GM23338 (cell line): ENCODE measurements at regions not wholly inside any gene's neighbourhood (a gene's known extent, or its start where the extent isn't known, plus 50 kb on each side); places are given as distances from the start of the nearest gene placed in this dataset.

ENCODE experiments used
- ATAC-seq: fragments of 200-7000 bp; cut with Tn5 transposase; 3 replicates; pipeline ENCODE4 v1.9.1; 2020
- DNase-seq: peaks from one replicate; pipeline ENCODE4 v3.0.0-alpha.2; 2015; ENCODE audit warnings: low spot score
- H2AFZ ChIP-seq: fragments of 200-600 bp; sonication (generic); 2 replicates; pipeline ENCODE4 v1.8.0; 2016; ENCODE audit warnings: antibody characterized with exemption, mild to moderate bottlenecking, moderate library complexity
- H3F3A ChIP-seq: fragments of 200-600 bp; sonication (generic); replicated peaks from 2 replicates; pipeline ENCODE4 v1.8.0; 2017; ENCODE audit warnings: antibody characterized with exemption, mixed run types, low read depth
- H3K27ac ChIP-seq: fragments of 200-600 bp; sonication (generic); 2 replicates; pipeline ENCODE4 v1.6.1; 2016; ENCODE audit warnings: low read depth
- H3K27me3 ChIP-seq: fragments of 200-600 bp; sonication (generic); 2 replicates; pipeline ENCODE4 v1.8.0; 2016; ENCODE audit warnings: mild to moderate bottlenecking, mixed run types, moderate library complexity; ENCODE audit not compliant: insufficient read depth
- H3K36me3 ChIP-seq: fragments of 200-600 bp; sonication (generic); 2 replicates; pipeline ENCODE4 v1.8.0; 2016; ENCODE audit warnings: mild to moderate bottlenecking; ENCODE audit not compliant: insufficient read depth
- H3K4me1 ChIP-seq: fragments of 200-600 bp; sonication (generic); 2 replicates; pipeline ENCODE4 v1.8.0; 2016; ENCODE audit warnings: mild to moderate bottlenecking, moderate library complexity; ENCODE audit not compliant: insufficient read depth
- H3K4me2 ChIP-seq: fragments of 200-600 bp; sonication (generic); 2 replicates; pipeline ENCODE4 v1.7.1; 2017; ENCODE audit warnings: mixed run types
- H3K4me3 ChIP-seq: fragments of 200-600 bp; sonication (generic); 2 replicates; pipeline ENCODE4 v1.6.1; 2016; ENCODE audit warnings: mixed run types
- H3K79me2 ChIP-seq: fragments of 200-600 bp; sonication (generic); replicated peaks from 2 replicates; pipeline ENCODE4 v1.8.0; 2017; ENCODE audit warnings: mild to moderate bottlenecking; ENCODE audit not compliant: insufficient read depth
- H3K9me2 ChIP-seq: fragments of 200-600 bp; sonication (generic); 2 replicates; pipeline ENCODE4 v1.8.0; 2017; ENCODE audit not compliant: insufficient read depth
- H4K20me1 ChIP-seq: fragments of 200-600 bp; sonication (generic); replicated peaks from 2 replicates; pipeline ENCODE4 v1.8.0; 2017; ENCODE audit warnings: mild to moderate bottlenecking; ENCODE audit not compliant: insufficient read depth
- H3K27ac Mint-ChIP-seq: 2 replicates; pipeline ENCODE4 v1.8.0; 2020; ENCODE audit warnings: inconsistent platforms, mild to moderate bottlenecking, moderate library complexity, mixed read lengths
- H3K27me3 Mint-ChIP-seq: 3 replicates; pipeline ENCODE4 v1.8.0; 2022; ENCODE audit warnings: low read depth, mild to moderate bottlenecking, moderate library complexity, mixed read lengths, inconsistent platforms; ENCODE audit not compliant: insufficient read depth, poor library complexity
- H3K36me3 Mint-ChIP-seq: 3 replicates; pipeline ENCODE4 v1.8.0; 2021; ENCODE audit warnings: low read depth, mild to moderate bottlenecking, inconsistent platforms, moderate library complexity, mixed read lengths
- H3K4me1 Mint-ChIP-seq: 3 replicates; pipeline ENCODE4 v1.8.0; 2020; ENCODE audit warnings: mild to moderate bottlenecking, inconsistent platforms, mixed read lengths
- H3K4me3 Mint-ChIP-seq: 3 replicates; pipeline ENCODE4 v1.8.0; 2021; ENCODE audit warnings: moderate library complexity, mild to moderate bottlenecking, inconsistent platforms, mixed read lengths
- H3K9me3 Mint-ChIP-seq: 3 replicates; pipeline ENCODE4 v1.8.0; 2020; ENCODE audit warnings: moderate library complexity, mild to moderate bottlenecking, inconsistent platforms, mixed read lengths
- CREB1 ChIP-seq: fragments of 250-450 bp; sonication (Bioruptor Pico); IDR thresholded peaks from 2 replicates; pipeline ENCODE4 v1.5.0; 2020; ENCODE audit warnings: low read depth, mild to moderate bottlenecking, moderate library complexity
- EZH2 ChIP-seq: fragments of 200-600 bp; sonication (generic); IDR thresholded peaks from one replicate; pipeline ENCODE4 v1.8.0; 2017; ENCODE audit warnings: antibody characterized with exemption, mild to moderate bottlenecking, low read depth; ENCODE audit not compliant: unreplicated experiment
- EZH2phosphoT487 ChIP-seq: fragments of 200-600 bp; sonication (generic); IDR thresholded peaks from one replicate; pipeline ENCODE4 v1.8.1; 2018; ENCODE audit warnings: antibody characterized with exemption; ENCODE audit not compliant: unreplicated experiment
- JUNB ChIP-seq: IDR thresholded peaks from one replicate; pipeline ENCODE4 v1.6.1; 2016; ENCODE audit warnings: antibody characterized with exemption; ENCODE audit not compliant: unreplicated experiment
- NANOG ChIP-seq: IDR thresholded peaks from 2 replicates; pipeline ENCODE4 v1.6.1; 2016; ENCODE audit warnings: antibody characterized with exemption, borderline replicate concordance
- POLR2AphosphoS5 ChIP-seq: IDR thresholded peaks from 2 replicates; pipeline ENCODE4 v1.6.1; 2016; ENCODE audit warnings: antibody characterized with exemption, low read depth
- STAT1 ChIP-seq: IDR thresholded peaks from one replicate; pipeline ENCODE4 v1.6.1; 2016; ENCODE audit warnings: antibody characterized with exemption; ENCODE audit not compliant: unreplicated experiment
- ZNF114 ChIP-seq: fragments of 250-450 bp; sonication (Bioruptor Pico); IDR thresholded peaks from 2 replicates; pipeline ENCODE4 v1.5.0; 2020; ENCODE audit warnings: mild to moderate bottlenecking, moderate library complexity
- ZNF331 ChIP-seq: fragments of 250-450 bp; sonication (Bioruptor Pico); IDR thresholded peaks from 2 replicates; pipeline ENCODE4 v1.5.0; 2020; ENCODE audit warnings: low read depth, mild to moderate bottlenecking, moderate library complexity
- TF ChIP-seq, protein P1 (sequence below): IDR thresholded peaks from 2 replicates; pipeline ENCODE4 v1.6.1; 2016; ENCODE audit warnings: antibody characterized with exemption
- TF ChIP-seq, protein P2 (sequence below): fragments of 250-450 bp; sonication (Bioruptor Pico); IDR thresholded peaks from 2 replicates; pipeline ENCODE4 v1.5.0; 2020; ENCODE audit warnings: mild to moderate bottlenecking, moderate library complexity
- TF ChIP-seq, protein P3 (sequence below): IDR thresholded peaks from one replicate; pipeline ENCODE4 v1.6.1; 2018; ENCODE audit warnings: antibody characterized with exemption; ENCODE audit not compliant: unreplicated experiment
- TF ChIP-seq, protein P4 (sequence below), 2 experiments: fragments of 200-600 bp in 1 of 2; sonication (generic) in 1 of 2; conservative IDR thresholded peaks; 2 replicates each; pipeline versions ENCODE4 v1.5.1 to v1.6.1; 2016 to 2017; ENCODE audit warnings: antibody characterized with exemption in 2 of 2, low read depth in 2 of 2, mild to moderate bottlenecking in 2 of 2, moderate library complexity in 1 of 2

DNA sequence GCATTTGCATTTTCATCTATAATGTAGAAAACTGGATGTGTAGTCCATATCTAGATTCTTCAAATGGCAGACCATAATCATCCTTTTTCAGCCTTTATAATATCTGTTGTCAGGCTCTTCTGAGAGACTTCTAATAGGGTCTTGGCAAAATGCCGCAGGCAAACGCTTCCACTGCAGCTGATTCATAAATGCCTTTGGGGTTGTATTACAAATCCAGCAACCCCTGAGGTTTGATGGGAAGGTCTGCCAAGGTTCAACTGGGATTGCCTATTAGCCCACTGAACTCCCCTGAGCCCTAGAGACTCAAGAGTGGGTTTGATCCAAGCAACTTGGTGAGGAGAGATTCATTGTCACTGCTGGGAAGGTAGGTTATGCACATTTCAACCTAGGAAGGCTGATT lies 365.2 kb upstream of the POU3F2 start:
- no peak overlapping the region for H3K4me2 ChIP-seq
- Mint-ChIP-seq H3K27ac (no peak overlapping the region), H3K4me1 (no peaks in the 10 kb centered on the region), H3K36me3 (no peaks in the 10 kb centered on the region), H3K27me3 (no peaks in the 10 kb centered on the region), H3K9me3 (no peaks in the 10 kb centered on the region), H3K4me3 (no peak overlapping the region)
- no peak for TF ChIP-seq EZH2
- no peak for TF ChIP-seq STAT1
- TF ChIP-seq NANOG: no peak
- no peak for TF ChIP-seq ZNF114 (CRISPR knock-in tag)
- TF ChIP-seq, protein P1, sequence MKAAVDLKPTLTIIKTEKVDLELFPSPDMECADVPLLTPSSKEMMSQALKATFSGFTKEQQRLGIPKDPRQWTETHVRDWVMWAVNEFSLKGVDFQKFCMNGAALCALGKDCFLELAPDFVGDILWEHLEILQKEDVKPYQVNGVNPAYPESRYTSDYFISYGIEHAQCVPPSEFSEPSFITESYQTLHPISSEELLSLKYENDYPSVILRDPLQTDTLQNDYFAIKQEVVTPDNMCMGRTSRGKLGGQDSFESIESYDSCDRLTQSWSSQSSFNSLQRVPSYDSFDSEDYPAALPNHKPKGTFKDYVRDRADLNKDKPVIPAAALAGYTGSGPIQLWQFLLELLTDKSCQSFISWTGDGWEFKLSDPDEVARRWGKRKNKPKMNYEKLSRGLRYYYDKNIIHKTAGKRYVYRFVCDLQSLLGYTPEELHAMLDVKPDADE: no peak
- no peak for TF ChIP-seq EZH2phosphoT487
- TF ChIP-seq, protein P2, sequence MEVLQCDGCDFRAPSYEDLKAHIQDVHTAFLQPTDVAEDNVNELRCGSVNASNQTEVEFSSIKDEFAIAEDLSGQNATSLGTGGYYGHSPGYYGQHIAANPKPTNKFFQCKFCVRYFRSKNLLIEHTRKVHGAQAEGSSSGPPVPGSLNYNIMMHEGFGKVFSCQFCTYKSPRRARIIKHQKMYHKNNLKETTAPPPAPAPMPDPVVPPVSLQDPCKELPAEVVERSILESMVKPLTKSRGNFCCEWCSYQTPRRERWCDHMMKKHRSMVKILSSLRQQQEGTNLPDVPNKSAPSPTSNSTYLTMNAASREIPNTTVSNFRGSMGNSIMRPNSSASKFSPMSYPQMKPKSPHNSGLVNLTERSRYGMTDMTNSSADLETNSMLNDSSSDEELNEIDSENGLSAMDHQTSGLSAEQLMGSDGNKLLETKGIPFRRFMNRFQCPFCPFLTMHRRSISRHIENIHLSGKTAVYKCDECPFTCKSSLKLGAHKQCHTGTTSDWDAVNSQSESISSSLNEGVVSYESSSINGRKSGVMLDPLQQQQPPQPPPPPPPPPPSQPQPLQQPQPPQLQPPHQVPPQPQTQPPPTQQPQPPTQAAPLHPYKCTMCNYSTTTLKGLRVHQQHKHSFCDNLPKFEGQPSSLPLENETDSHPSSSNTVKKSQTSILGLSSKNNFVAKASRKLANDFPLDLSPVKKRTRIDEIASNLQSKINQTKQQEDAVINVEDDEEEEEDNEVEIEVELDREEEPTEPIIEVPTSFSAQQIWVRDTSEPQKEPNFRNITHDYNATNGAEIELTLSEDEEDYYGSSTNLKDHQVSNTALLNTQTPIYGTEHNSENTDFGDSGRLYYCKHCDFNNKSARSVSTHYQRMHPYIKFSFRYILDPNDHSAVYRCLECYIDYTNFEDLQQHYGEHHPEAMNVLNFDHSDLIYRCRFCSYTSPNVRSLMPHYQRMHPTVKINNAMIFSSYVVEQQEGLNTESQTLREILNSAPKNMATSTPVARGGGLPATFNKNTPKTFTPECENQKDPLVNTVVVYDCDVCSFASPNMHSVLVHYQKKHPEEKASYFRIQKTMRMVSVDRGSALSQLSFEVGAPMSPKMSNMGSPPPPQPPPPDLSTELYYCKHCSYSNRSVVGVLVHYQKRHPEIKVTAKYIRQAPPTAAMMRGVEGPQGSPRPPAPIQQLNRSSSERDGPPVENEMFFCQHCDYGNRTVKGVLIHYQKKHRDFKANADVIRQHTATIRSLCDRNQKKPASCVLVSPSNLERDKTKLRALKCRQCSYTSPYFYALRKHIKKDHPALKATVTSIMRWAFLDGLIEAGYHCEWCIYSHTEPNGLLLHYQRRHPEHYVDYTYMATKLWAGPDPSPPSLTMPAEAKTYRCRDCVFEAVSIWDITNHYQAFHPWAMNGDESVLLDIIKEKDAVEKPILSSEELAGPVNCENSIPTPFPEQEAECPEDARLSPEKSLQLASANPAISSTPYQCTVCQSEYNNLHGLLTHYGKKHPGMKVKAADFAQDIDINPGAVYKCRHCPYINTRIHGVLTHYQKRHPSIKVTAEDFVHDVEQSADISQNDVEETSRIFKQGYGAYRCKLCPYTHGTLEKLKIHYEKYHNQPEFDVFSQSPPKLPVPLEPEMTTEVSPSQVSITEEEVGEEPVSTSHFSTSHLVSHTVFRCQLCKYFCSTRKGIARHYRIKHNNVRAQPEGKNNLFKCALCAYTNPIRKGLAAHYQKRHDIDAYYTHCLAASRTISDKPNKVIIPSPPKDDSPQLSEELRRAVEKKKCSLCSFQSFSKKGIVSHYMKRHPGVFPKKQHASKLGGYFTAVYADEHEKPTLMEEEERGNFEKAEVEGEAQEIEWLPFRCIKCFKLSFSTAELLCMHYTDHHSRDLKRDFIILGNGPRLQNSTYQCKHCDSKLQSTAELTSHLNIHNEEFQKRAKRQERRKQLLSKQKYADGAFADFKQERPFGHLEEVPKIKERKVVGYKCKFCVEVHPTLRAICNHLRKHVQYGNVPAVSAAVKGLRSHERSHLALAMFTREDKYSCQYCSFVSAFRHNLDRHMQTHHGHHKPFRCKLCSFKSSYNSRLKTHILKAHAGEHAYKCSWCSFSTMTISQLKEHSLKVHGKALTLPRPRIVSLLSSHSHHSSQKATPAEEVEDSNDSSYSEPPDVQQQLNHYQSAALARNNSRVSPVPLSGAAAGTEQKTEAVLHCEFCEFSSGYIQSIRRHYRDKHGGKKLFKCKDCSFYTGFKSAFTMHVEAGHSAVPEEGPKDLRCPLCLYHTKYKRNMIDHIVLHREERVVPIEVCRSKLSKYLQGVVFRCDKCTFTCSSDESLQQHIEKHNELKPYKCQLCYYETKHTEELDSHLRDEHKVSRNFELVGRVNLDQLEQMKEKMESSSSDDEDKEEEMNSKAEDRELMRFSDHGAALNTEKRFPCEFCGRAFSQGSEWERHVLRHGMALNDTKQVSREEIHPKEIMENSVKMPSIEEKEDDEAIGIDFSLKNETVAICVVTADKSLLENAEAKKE (CRISPR knock-in tag): no peak
- no peak for TF ChIP-seq POLR2AphosphoS5
- TF ChIP-seq, protein P3, sequence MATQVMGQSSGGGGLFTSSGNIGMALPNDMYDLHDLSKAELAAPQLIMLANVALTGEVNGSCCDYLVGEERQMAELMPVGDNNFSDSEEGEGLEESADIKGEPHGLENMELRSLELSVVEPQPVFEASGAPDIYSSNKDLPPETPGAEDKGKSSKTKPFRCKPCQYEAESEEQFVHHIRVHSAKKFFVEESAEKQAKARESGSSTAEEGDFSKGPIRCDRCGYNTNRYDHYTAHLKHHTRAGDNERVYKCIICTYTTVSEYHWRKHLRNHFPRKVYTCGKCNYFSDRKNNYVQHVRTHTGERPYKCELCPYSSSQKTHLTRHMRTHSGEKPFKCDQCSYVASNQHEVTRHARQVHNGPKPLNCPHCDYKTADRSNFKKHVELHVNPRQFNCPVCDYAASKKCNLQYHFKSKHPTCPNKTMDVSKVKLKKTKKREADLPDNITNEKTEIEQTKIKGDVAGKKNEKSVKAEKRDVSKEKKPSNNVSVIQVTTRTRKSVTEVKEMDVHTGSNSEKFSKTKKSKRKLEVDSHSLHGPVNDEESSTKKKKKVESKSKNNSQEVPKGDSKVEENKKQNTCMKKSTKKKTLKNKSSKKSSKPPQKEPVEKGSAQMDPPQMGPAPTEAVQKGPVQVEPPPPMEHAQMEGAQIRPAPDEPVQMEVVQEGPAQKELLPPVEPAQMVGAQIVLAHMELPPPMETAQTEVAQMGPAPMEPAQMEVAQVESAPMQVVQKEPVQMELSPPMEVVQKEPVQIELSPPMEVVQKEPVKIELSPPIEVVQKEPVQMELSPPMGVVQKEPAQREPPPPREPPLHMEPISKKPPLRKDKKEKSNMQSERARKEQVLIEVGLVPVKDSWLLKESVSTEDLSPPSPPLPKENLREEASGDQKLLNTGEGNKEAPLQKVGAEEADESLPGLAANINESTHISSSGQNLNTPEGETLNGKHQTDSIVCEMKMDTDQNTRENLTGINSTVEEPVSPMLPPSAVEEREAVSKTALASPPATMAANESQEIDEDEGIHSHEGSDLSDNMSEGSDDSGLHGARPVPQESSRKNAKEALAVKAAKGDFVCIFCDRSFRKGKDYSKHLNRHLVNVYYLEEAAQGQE: no peak
- TF ChIP-seq, protein P4, sequence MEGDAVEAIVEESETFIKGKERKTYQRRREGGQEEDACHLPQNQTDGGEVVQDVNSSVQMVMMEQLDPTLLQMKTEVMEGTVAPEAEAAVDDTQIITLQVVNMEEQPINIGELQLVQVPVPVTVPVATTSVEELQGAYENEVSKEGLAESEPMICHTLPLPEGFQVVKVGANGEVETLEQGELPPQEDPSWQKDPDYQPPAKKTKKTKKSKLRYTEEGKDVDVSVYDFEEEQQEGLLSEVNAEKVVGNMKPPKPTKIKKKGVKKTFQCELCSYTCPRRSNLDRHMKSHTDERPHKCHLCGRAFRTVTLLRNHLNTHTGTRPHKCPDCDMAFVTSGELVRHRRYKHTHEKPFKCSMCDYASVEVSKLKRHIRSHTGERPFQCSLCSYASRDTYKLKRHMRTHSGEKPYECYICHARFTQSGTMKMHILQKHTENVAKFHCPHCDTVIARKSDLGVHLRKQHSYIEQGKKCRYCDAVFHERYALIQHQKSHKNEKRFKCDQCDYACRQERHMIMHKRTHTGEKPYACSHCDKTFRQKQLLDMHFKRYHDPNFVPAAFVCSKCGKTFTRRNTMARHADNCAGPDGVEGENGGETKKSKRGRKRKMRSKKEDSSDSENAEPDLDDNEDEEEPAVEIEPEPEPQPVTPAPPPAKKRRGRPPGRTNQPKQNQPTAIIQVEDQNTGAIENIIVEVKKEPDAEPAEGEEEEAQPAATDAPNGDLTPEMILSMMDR (conservative IDR thresholded peaks at IDR 0.05; ENCODE audit: low read depth in 2 of 2): no peak
- no peak for TF ChIP-seq ZNF331 (CRISPR knock-in tag)
- no peak for TF ChIP-seq CREB1 (CRISPR knock-in tag)
- no peak for TF ChIP-seq JUNB
- no peaks in the 10 kb centered on the region for H3K36me3 ChIP-seq
- no peaks in the 10 kb centered on the region; the same call in 1 of the 2 replicates for H3K9me2 ChIP-seq
- ATAC-seq (no peak), DNase-seq (no peak)
- H4K20me1 ChIP-seq: no peaks in the 10 kb centered on the region
- H3K4me1 ChIP-seq: no peaks in the 10 kb centered on the region
- no peak overlapping the region for H3K27ac ChIP-seq
- no peaks in the 10 kb centered on the region for H3K79me2 ChIP-seq
- no peaks in the 10 kb centered on the region for H3K27me3 ChIP-seq
- H3K4me3 ChIP-seq: no peak overlapping the region
- no peaks in the 10 kb centered on the region for H3F3A ChIP-seq
- no peak overlapping the region for H2AFZ ChIP-seq
